HPDE6-E6E7 (cell line): ENCODE measurements at regions not wholly inside any gene's neighbourhood (a gene's known extent, or its start where the extent isn't known, plus 50 kb on each side); places are given as distances from the start of the nearest gene placed in this dataset.

Experiments
- DNase-seq: peaks from one replicate; pipeline ENCODE4 v3.0.0; 2011; ENCODE audit warnings: missing footprints; ENCODE audit errors: extremely low spot score

DNA sequence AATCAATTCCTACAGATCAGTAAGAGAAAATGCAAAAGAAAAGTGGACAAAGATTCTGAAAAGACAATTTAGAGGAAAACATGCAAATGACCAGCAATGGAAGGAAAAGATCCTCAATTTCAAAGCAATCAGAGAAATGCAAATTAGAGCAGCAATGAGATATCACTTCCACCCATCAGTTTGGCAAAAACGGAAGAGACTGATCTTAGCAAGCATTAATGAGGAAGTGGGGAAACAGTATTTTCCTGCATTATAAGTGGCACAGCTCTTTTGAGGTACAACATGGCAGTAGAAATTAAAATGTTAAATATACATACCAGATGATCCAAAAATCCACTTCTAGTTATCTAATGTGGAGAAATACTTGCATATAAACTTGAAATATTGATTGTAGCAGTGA is 69.1 kb upstream of the SLC7A1 start:
- no peak for DNase-seq

DNA sequence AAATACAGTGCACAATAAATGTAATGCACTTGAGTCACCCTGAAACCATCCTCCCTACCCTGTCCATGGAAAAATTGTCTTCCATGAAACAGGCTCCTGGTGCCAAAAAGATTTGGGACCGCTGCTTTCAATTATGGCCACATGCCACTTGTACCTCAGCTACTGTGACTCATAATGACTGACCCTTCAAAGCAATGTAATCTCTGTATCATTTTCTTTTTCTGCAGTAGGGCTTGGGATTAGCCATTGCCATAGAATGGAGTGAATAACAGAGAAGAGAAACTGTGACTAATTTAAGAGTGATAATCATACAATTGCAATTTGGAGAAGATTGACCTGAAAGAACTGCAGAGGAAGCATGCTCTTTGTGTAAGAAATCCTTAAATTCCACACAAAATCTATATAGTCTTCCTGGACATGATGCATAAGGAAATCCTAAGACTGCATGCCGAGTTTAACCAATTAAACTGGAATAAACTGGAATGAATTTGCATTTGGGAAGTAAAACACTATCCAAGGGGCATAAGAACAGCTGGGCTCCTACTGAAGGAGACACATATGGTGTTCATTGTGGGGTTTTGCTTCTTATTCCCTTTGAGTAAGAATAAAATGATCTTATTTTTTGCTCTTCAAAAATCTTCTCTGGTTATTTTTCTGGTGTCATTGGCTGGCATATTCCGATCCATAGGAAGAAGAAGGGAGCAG is 59.5 kb upstream of the SLC7A1 start:
- no peak for DNase-seq

DNA sequence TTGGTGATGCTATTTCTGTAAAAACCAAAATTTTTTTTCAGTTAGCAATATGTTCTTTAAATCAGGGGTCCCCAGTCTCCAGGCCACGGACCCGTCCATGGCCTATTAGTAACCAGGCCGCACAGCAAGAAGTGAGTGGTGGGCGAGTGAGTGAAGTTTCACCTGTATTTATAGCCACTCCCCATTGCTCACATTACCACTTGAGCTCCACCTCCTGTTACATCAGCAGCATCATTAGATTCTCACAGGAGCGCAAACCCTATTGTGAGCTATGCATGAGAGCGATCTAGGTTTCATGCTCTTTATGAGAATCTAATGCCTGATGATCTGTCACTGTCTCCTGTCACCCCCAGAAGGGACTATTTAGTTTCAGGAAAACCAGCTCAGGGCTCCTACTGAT is 58.9 kb upstream of the SLC7A1 start:
- DNase-seq, result no peak

DNA sequence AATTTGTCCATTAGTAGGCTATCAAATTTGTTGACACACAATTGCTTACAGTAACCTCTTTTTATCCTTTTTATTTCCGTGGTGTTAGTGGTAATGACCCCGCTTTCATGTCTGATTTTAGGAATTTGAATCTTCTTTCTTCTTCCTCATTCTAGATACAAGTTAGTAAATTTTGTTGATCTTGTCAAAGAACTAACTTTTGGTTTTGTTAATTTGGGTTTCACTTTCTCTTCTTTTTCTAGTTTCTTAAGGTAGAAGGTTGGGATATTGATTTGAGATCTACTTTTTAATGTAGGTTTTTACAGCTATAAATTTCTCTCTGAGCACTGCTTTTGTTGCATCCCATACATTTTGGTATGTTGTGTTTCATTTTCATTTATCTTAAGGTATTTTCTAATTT is 53.3 kb upstream of the SLC7A1 start:
- DNase-seq, result no peak
